Endothelial cell of umbilical vein (primary cell): ENCODE measurements at regions not wholly inside any gene's neighbourhood (a gene's known extent, or its start where the extent isn't known, plus 50 kb on each side); places are given as distances from the start of the nearest gene placed in this dataset.

Source experiments
- CTCF ChIP-seq, 2 donors: IDR thresholded peaks; 1 replicate in 1 of 2; 2 replicates in 1 of 2; pipeline ENCODE4 v1.5.1; 2011; ENCODE audit warnings: low read length in 2 of 2, mild to moderate bottlenecking in 2 of 2, moderate library complexity in 2 of 2, control low read depth in 1 of 2, inconsistent platforms in 1 of 2, low read depth in 1 of 2; ENCODE audit not compliant: insufficient read depth in 1 of 2; ENCODE audit errors: extremely low read depth in 1 of 2
- EZH2 ChIP-seq: IDR thresholded peaks from 2 replicates; pipeline ENCODE4 v1.6.1; 2012; ENCODE audit warnings: borderline replicate concordance, low read depth, mild to moderate bottlenecking, moderate library complexity, low read length, inconsistent platforms; ENCODE audit not compliant: severe bottlenecking
- FOS ChIP-seq: IDR thresholded peaks from 2 replicates; pipeline ENCODE4 v1.6.1; 2011; ENCODE audit warnings: mild to moderate bottlenecking, low read length, moderate library complexity, borderline replicate concordance; ENCODE audit not compliant: insufficient read depth
- GATA2 ChIP-seq: IDR thresholded peaks from 2 replicates; pipeline ENCODE4 v1.7.0; 2011; ENCODE audit warnings: low read depth, mild to moderate bottlenecking, moderate library complexity, mixed read lengths, low read length; ENCODE audit not compliant: insufficient read length, insufficient read depth
- JUN ChIP-seq: IDR thresholded peaks from 2 replicates; pipeline ENCODE4 v1.6.1; 2011; ENCODE audit warnings: borderline replicate concordance, low read depth; ENCODE audit not compliant: insufficient read length, insufficient read depth
- MAX ChIP-seq: IDR thresholded peaks from 2 replicates; pipeline ENCODE4 v1.6.1; 2011; ENCODE audit not compliant: insufficient read depth, insufficient read length
- MYC ChIP-seq: IDR thresholded peaks from one replicate; pipeline ENCODE4 v1.6.1; 2011; ENCODE audit warnings: mild to moderate bottlenecking, low read depth, low read length
- POLR2A ChIP-seq: IDR thresholded peaks from 2 replicates; pipeline ENCODE4 v1.6.1; 2012; ENCODE audit warnings: low read depth, mild to moderate bottlenecking, control low read depth, low read length
- POLR2AphosphoS5 ChIP-seq: IDR thresholded peaks from 2 replicates; pipeline ENCODE4 v1.6.1; 2012; ENCODE audit warnings: low read depth, mild to moderate bottlenecking, control low read depth, low read length, moderate library complexity; ENCODE audit not compliant: insufficient read depth

- TF ChIP-seq CTCF (IDR thresholded peaks at IDR 0.05; ENCODE audit: extremely low read depth in 1 of 2, insufficient read depth in 1 of 2, low read depth in 1 of 2, low read length in 2 of 2), result no peak
- TF ChIP-seq JUN, result no peak
- no peak for TF ChIP-seq POLR2A
- TF ChIP-seq EZH2, result no peak
- TF ChIP-seq POLR2AphosphoS5, result no peak
- TF ChIP-seq GATA2, result no peak
- TF ChIP-seq FOS, result no peak
- TF ChIP-seq MYC, result no peak
- TF ChIP-seq MAX, result no peak
Measured at GRCh38 chr4:99722725-99723124, 65.1 kb upstream of the C4orf54 start.
